ENCODE measurements at regions not wholly inside any gene's neighbourhood (a gene's known extent, or its start where the extent isn't known, plus 50 kb on each side); places are given as distances from the start of the nearest gene placed in this dataset.

DNA sequence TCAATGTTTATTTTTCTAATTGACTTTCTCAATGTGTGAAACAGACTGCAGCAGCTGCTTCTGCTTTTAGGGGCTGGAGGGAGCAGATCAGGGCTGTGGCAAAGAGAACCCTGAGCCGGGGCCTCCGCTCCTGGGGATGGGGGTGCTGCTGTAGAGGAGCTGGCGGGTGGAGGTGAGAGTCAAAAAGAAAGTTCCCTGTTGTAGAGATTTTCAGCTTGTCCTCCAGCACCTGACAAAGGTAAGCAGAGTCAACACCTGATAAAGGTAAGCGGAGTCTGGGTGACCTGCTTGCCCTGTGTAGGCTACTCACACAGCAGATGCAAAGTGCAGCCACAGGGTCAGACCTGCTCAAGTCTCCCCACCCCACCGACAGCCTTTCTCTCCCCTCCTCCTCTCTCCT, 252.4 kb upstream of the IRX1 start:
- peaks cover 3% of the 10 kb centered on the region for H3K27me3 Mint-ChIP-seq (ENCODE audit: unreplicated experiment)
- TF ChIP-seq, protein P1, sequence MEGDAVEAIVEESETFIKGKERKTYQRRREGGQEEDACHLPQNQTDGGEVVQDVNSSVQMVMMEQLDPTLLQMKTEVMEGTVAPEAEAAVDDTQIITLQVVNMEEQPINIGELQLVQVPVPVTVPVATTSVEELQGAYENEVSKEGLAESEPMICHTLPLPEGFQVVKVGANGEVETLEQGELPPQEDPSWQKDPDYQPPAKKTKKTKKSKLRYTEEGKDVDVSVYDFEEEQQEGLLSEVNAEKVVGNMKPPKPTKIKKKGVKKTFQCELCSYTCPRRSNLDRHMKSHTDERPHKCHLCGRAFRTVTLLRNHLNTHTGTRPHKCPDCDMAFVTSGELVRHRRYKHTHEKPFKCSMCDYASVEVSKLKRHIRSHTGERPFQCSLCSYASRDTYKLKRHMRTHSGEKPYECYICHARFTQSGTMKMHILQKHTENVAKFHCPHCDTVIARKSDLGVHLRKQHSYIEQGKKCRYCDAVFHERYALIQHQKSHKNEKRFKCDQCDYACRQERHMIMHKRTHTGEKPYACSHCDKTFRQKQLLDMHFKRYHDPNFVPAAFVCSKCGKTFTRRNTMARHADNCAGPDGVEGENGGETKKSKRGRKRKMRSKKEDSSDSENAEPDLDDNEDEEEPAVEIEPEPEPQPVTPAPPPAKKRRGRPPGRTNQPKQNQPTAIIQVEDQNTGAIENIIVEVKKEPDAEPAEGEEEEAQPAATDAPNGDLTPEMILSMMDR (IDR thresholded peaks at IDR 0.05; ENCODE audit: partially characterized antibody, unreplicated experiment), result no peak
- H3K4me3 Mint-ChIP-seq (ENCODE audit: unreplicated experiment), result no peak overlapping the region
- no peak for DNase-seq
- H3K36me3 Mint-ChIP-seq (ENCODE audit: unreplicated experiment), result no peaks in the 10 kb centered on the region
- peaks cover 2% of the 10 kb centered on the region for H3K4me1 Mint-ChIP-seq (ENCODE audit: low read depth, unreplicated experiment)
- no peak overlapping the region for H3K27ac Mint-ChIP-seq (ENCODE audit: unreplicated experiment)
- peaks cover 2% of the 10 kb centered on the region for H3K9me3 Mint-ChIP-seq (ENCODE audit: unreplicated experiment)

DNA sequence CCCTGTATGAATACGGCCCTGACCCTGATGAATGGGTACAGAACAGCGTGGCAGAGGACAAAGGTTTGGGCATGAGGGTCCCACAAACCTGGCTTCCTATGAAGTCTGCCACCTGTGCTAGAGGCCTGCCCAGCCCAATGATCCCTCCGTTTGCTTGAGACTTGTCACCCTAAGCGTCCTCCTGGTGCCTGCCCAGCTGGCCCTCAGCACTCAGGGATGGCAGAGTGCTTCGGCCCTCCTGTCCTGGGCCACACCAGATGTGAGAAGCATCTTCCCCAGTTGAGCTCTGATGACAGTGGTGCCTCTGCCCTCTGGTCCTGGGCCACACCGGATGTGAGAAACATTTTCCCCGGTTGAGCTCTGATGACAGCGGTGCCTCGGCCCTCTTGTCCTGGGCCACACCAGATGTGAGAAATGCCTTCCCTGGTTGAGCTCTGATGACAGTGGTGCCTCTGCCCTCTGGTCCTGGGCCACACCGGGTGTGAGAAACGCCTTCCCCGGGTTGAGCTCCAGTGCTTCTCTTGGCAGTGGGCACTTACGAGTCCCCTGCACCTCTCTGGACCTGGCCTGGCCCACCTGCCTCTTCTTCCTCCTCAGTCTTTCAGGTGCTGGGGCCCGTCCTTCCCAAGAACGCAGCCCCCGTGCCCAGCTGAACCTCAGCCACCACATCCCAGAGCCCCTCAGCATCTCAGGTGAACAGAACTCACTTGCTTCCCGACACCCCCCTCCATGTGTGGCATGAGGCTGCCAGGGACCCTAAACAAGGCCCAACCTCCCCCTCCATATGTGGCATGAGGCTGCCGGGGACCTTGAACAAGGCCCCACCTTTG, 253.1 kb upstream of the IRX1 start:
- TF ChIP-seq, protein P1 (IDR thresholded peaks at IDR 0.05; ENCODE audit: partially characterized antibody, unreplicated experiment), result no peak
- H3K4me1 Mint-ChIP-seq (ENCODE audit: low read depth, unreplicated experiment), result peaks cover 2% of the 10 kb centered on the region
- peaks cover 2% of the 10 kb centered on the region for H3K9me3 Mint-ChIP-seq (ENCODE audit: unreplicated experiment)
- DNase-seq, result no peak
- no peak overlapping the region for H3K27ac Mint-ChIP-seq (ENCODE audit: unreplicated experiment)
- H3K4me3 Mint-ChIP-seq (ENCODE audit: unreplicated experiment), result no peak overlapping the region
- H3K27me3 Mint-ChIP-seq (ENCODE audit: unreplicated experiment), result peaks cover 3% of the 10 kb centered on the region
- H3K36me3 Mint-ChIP-seq (ENCODE audit: unreplicated experiment), result no peaks in the 10 kb centered on the region

DNA sequence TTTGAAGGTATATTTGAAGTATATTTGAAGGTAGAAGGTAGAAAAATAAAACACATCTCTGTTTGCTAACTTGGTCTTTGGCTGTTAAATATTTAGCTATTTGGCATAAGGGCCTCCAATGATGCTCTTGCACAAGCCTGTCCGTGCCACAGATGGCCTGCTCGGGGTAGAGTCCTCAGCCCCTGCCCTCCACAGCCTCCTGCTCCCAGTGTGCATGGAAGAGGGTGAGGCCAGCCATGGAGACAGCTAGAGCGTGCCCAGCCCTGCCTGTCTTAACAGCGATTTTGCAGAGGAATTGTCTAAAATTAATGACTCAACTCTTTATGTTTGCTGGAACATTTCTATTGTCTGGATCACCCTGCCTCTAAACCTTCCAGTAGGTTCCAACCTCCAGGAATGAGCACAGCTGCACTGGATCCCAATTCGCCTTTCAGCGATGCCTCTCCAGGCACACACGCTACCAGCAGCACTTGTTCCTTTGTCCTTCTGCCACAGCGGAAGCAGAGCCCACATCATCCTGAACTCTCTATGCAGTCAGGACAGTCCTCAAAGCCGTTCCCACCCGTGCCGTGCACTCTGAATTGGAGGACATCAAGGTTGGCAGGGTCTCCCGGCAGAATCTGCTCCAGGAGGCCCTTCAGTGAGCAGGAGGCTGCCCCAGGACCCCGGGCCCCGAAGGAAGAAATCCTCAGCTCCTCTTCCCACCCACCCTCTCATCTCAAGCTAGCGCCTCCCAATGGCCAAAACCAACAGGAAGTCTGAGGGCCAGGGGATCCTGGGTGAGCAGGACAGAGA, 254.0 kb upstream of the IRX1 start:
- no peaks in the 10 kb centered on the region for H3K36me3 Mint-ChIP-seq (ENCODE audit: unreplicated experiment)
- H3K4me1 Mint-ChIP-seq (ENCODE audit: low read depth, unreplicated experiment), result peaks cover 2% of the 10 kb centered on the region
- no peak overlapping the region for H3K4me3 Mint-ChIP-seq (ENCODE audit: unreplicated experiment)
- peaks cover 3% of the 10 kb centered on the region for H3K27me3 Mint-ChIP-seq (ENCODE audit: unreplicated experiment)
- no peak overlapping the region for H3K27ac Mint-ChIP-seq (ENCODE audit: unreplicated experiment)
- peaks cover 2% of the 10 kb centered on the region for H3K9me3 Mint-ChIP-seq (ENCODE audit: unreplicated experiment)
- TF ChIP-seq, protein P1 (IDR thresholded peaks at IDR 0.05; ENCODE audit: partially characterized antibody, unreplicated experiment), result no peak
- DNase-seq, result no peak

DNA sequence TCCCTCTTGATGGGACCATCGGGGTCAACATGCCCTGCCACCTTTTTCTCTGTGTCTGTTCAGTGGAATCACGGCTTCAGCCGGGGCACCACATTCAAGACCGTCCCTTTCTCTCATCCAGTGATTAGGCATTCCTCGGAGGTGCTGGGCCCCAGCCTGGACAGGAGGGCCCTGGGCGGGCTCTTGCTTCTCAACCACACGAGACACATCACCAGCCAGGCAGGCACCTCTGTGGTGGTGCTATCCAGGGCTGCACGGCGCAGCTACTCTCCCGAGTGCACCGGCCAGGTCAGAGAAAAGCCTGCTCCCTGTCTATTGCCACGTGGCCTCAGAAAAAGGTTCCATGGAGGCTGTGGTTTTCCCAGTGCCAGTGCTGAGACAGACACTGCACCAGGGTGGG, 255.2 kb upstream of the IRX1 start:
- Mint-ChIP-seq H3K27me3 (ENCODE audit: unreplicated experiment) (peaks cover 3% of the 10 kb centered on the region), H3K36me3 (ENCODE audit: unreplicated experiment) (no peaks in the 10 kb centered on the region), H3K4me3 (ENCODE audit: unreplicated experiment) (no peak overlapping the region), H3K27ac (ENCODE audit: unreplicated experiment) (no peak overlapping the region), H3K4me1 (ENCODE audit: low read depth, unreplicated experiment) (peaks cover 2% of the 10 kb centered on the region), H3K9me3 (ENCODE audit: unreplicated experiment) (peaks cover 2% of the 10 kb centered on the region)
- no peak for DNase-seq
- TF ChIP-seq, protein P1 (IDR thresholded peaks at IDR 0.05; ENCODE audit: partially characterized antibody, unreplicated experiment), result no peak

DNA sequence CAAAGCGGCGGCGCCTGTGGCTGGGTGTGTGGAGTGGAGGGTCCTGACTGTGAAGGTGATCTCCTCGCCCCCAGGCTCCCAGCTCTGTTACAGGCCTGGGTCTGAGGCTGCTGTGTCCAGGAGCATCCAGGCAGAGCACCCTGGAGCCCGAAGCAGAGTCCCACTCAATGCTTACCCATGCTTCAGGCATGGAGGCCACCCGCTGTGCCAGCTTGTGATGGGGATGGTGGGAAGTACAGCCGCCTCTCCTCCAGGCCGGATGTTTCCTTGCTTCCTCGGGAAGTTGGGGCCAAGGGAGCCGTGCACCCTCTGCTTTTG, 255.9 kb upstream of the IRX1 start:
- no peak overlapping the region for H3K27ac Mint-ChIP-seq (ENCODE audit: unreplicated experiment)
- peaks cover 3% of the 10 kb centered on the region for H3K27me3 Mint-ChIP-seq (ENCODE audit: unreplicated experiment)
- peaks cover 2% of the 10 kb centered on the region for H3K9me3 Mint-ChIP-seq (ENCODE audit: unreplicated experiment)
- no peak for DNase-seq
- H3K4me1 Mint-ChIP-seq (ENCODE audit: low read depth, unreplicated experiment), result peaks cover 2% of the 10 kb centered on the region
- TF ChIP-seq, protein P1 (IDR thresholded peaks at IDR 0.05; ENCODE audit: partially characterized antibody, unreplicated experiment), result no peak
- no peaks in the 10 kb centered on the region for H3K36me3 Mint-ChIP-seq (ENCODE audit: unreplicated experiment)
- H3K4me3 Mint-ChIP-seq (ENCODE audit: unreplicated experiment), result no peak overlapping the region

All from glutamatergic neuron (in vitro differentiated cells).